ENCODE measurements at regions not wholly inside any gene's neighbourhood (a gene's known extent, or its start where the extent isn't known, plus 50 kb on each side); places are given as distances from the start of the nearest gene placed in this dataset.
"Not testable (repeated sequence)": the region's sequence is repeated elsewhere in the genome, so short reads cannot be mapped to it uniquely, and the experiment has no call there.

GRCh38 chr6:99802396-99803031, 191.5 kb downstream of the MCHR2 start:
- peak; percentile 71 for DNase-seq (ENCODE audit: low read depth, low spot score)

GRCh38 chr6:99808992-99809391, 185.0 kb downstream of the MCHR2 start:
- no peak for DNase-seq (ENCODE audit: low read depth, low spot score)

- DNase-seq (ENCODE audit: low read depth, low spot score) = no peak
These were observed 183.7 kb downstream of the MCHR2 start for GRCh38 chr6:99810295-99810694.

GRCh38 chr6:99810942-99811620, 182.9 kb downstream of the MCHR2 start:
- DNase-seq (ENCODE audit: low read depth, low spot score) = peak; percentile 9

- DNase-seq (ENCODE audit: low read depth, low spot score) = no peak
These were observed 182.4 kb downstream of the MCHR2 start for GRCh38 chr6:99811636-99812035.

- DNase-seq (ENCODE audit: low read depth, low spot score) = no peak
These were observed 180.5 kb downstream of the MCHR2 start for GRCh38 chr6:99813565-99813964.

GRCh38 chr6:99814230-99814928, 179.6 kb downstream of the MCHR2 start:
- DNase-seq (ENCODE audit: low read depth, low spot score) = no peak

GRCh38 chr6:99816795-99817194, 177.2 kb downstream of the MCHR2 start:
- DNase-seq (ENCODE audit: low read depth, low spot score) = no peak

GRCh38 chr6:99818161-99818560, 175.9 kb downstream of the MCHR2 start:
- DNase-seq (ENCODE audit: low read depth, low spot score) = no peak

GRCh38 chr6:99819853-99820252, 174.2 kb downstream of the MCHR2 start:
- no peak for DNase-seq (ENCODE audit: low read depth, low spot score)

- no peak for DNase-seq (ENCODE audit: low read depth, low spot score)
These were observed 172.9 kb downstream of the MCHR2 start for GRCh38 chr6:99821164-99821563.

- no peak for DNase-seq (ENCODE audit: low read depth, low spot score)
These were observed 171.1 kb downstream of the MCHR2 start for GRCh38 chr6:99822741-99823512.

GRCh38 chr6:99823513-99824235, 170.3 kb downstream of the MCHR2 start:
- not testable (repeated sequence) for DNase-seq (ENCODE audit: low read depth, low spot score)

GRCh38 chr6:99833034-99833433, 161.0 kb downstream of the MCHR2 start:
- no peak for DNase-seq (ENCODE audit: low read depth, low spot score)

- no peak for DNase-seq (ENCODE audit: low read depth, low spot score)
These were observed 157.6 kb downstream of the MCHR2 start for GRCh38 chr6:99836471-99836870.

GRCh38 chr6:99838607-99839006, 155.4 kb downstream of the MCHR2 start:
- no peak for DNase-seq (ENCODE audit: low read depth, low spot score)

GRCh38 chr6:99841297-99841696, 152.7 kb downstream of the MCHR2 start:
- DNase-seq (ENCODE audit: low read depth, low spot score) = no peak

- DNase-seq (ENCODE audit: low read depth, low spot score) = no peak
These were observed 148.0 kb downstream of the MCHR2 start for GRCh38 chr6:99846006-99846405.

- DNase-seq (ENCODE audit: low read depth, low spot score) = no peak
These were observed 143.2 kb downstream of the MCHR2 start for GRCh38 chr6:99850841-99851240.

- DNase-seq (ENCODE audit: low read depth, low spot score) = no peak
These were observed 142.0 kb downstream of the MCHR2 start for GRCh38 chr6:99852031-99852430.

GRCh38 chr6:99867026-99867425, 127.0 kb downstream of the MCHR2 start:
- DNase-seq (ENCODE audit: low read depth, low spot score) = no peak
